ENCODE measurements at regions not wholly inside any gene's neighbourhood (a gene's known extent, or its start where the extent isn't known, plus 50 kb on each side); places are given as distances from the start of the nearest gene placed in this dataset.

DNA sequence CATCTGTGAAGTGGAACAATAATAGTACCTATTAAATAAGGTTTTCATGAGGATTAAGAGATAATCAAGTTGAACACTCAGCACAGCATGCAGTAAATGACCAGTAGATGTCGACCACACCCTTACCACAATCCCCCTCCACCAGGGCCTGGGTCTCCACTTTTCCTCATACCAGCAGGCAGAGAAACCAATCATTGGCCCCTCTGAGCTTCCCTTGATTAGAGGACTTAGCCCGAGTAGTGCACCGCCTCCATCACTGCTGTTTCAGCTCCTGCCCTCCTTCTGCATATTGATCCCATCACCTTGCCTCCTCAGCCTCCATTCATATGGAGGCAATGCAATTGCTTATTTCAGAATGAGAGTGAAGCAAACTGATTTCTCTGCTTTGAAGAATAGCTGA lies 96.5 kb upstream of the CDH11 start:
- ATAC-seq (ENCODE audit: low read depth) (no peak), DNase-seq (no peak)
- H3K79me1 ChIP-seq (ENCODE audit: low read depth in 1 of 2, low read length in 2 of 2), result no peaks in the 10 kb centered on the region
- no peak overlapping the region for H2BK15ac ChIP-seq (ENCODE audit: low read depth, low read length)
- WGBS, 2 experiments (ENCODE audit: extremely low coverage in 2 of 2, insufficient read length in 1 of 2), result no CpG with 5 or more reads among the region's 3 CpGs
- no peak overlapping the region for H4K91ac ChIP-seq (ENCODE audit: insufficient read depth, low read depth, low read length)
- no peaks in the 10 kb centered on the region for H4K20me1 ChIP-seq (ENCODE audit: insufficient read depth, low read length)
- H3K56ac ChIP-seq (ENCODE audit: extremely low read depth, insufficient read depth, low read length), result no peak overlapping the region
- TF ChIP-seq NFE2L2 (IDR thresholded peaks at IDR 0.05; ENCODE audit: low read depth, low read length) (no peak), RFX5 (IDR thresholded peaks at IDR 0.05; ENCODE audit: low read depth, low read length) (no peak)
- CTCF ChIA-PET, result no interaction called here
- H2AK9ac ChIP-seq (replicated peaks; ENCODE audit: low read depth, low read length, poor library complexity), result no peak overlapping the region
- no peak overlapping the region for H3K18ac ChIP-seq (ENCODE audit: low read depth, low read length)
- H3K9me3 ChIP-seq (ENCODE audit: control insufficient read depth, insufficient read depth, low read length), result no peaks in the 10 kb centered on the region
- no peak overlapping the region for H4K8ac ChIP-seq (ENCODE audit: low read depth in 2 of 2, low read length in 2 of 2)
- H3K4ac ChIP-seq (ENCODE audit: low read depth, low read length), result no peak overlapping the region
- H2BK20ac ChIP-seq (ENCODE audit: low read depth, low read length), result no peak overlapping the region
- dilution Hi-C loops (cut with HindIII; ENCODE audit: low sequenced_read_pairs, unreplicated experiment), result no loop called here
- H3K14ac ChIP-seq (replicated peaks; ENCODE audit: low read depth, low read length), result no peak overlapping the region
- no peak overlapping the region for H2BK5ac ChIP-seq (ENCODE audit: low read depth, low read length, poor library complexity, severe bottlenecking)
- H3K4me1 ChIP-seq (ENCODE audit: control insufficient read depth, insufficient read depth, low read length), result no peaks in the 10 kb centered on the region
- H3K27me3 ChIP-seq (ENCODE audit: control insufficient read depth, insufficient read depth, low read length), result no peaks in the 10 kb centered on the region; the same call in 1 of the 2 replicates
- no peak overlapping the region for H4K5ac ChIP-seq (ENCODE audit: low read depth, low read length)
- H2AFZ ChIP-seq (replicated peaks; ENCODE audit: low read length, poor library complexity), result no peak overlapping the region
- H2BK120ac ChIP-seq (ENCODE audit: low read depth, low read length), result no peak overlapping the region
- no peak overlapping the region for H3K4me3 ChIP-seq (ENCODE audit: insufficient read depth, low read depth, low read length)
- no TSS peak for BruUV-seq (replicated peaks)
- POLR2A ChIA-PET (ENCODE audit: unreplicated experiment), result no interaction called here
- no peak overlapping the region for H3K9ac ChIP-seq (ENCODE audit: low read depth, low read length)
- in situ Hi-C loops (cut with MboI; ENCODE audit: low sequenced_read_pairs), result no loop called here
- no peak overlapping the region for H3K4me2 ChIP-seq (ENCODE audit: low read depth, low read length)
- no peak overlapping the region for H3K23ac ChIP-seq (ENCODE audit: low read depth, low read length)
- H2AK5ac ChIP-seq (ENCODE audit: low read depth, low read length), result no peak overlapping the region
- H3K36me3 ChIP-seq (ENCODE audit: control insufficient read depth, insufficient read depth, low read length), result no peaks in the 10 kb centered on the region
- no peaks in the 10 kb centered on the region for H3K9me1 ChIP-seq (ENCODE audit: insufficient read depth, low read length)
- intact Hi-C loops (cut with micrococcal nuclease), result no loop called here
- H3K27ac ChIP-seq (ENCODE audit: insufficient read depth, low read length), result no peak overlapping the region
